Ishikawa (cell line): ENCODE measurements at regions not wholly inside any gene's neighbourhood (a gene's known extent, or its start where the extent isn't known, plus 50 kb on each side); places are given as distances from the start of the nearest gene placed in this dataset.

ENCODE experiments used
- CEBPB ChIP-seq: IDR thresholded peaks from 2 replicates; pipeline ENCODE4 v1.6.1; 2012
- CREB1 ChIP-seq: IDR thresholded peaks from 2 replicates; pipeline ENCODE4 v1.6.1; 2012; ENCODE audit warnings: low read depth
- EGR1 ChIP-seq: IDR thresholded peaks from 2 replicates; pipeline ENCODE4 v1.6.1; 2012
- EP300 ChIP-seq: IDR thresholded peaks from 2 replicates; pipeline ENCODE4 v1.6.1; 2012; ENCODE audit warnings: borderline replicate concordance
- NFIC ChIP-seq: IDR thresholded peaks from 2 replicates; pipeline ENCODE4 v1.6.1; 2012
- RAD21 ChIP-seq: IDR thresholded peaks from 2 replicates; pipeline ENCODE4 v1.6.1; 2012; ENCODE audit warnings: low read depth
- TAF1 ChIP-seq: IDR thresholded peaks from 2 replicates; pipeline ENCODE4 v1.6.1; 2012; ENCODE audit warnings: low read depth, mild to moderate bottlenecking
- TCF12 ChIP-seq: IDR thresholded peaks from 2 replicates; pipeline ENCODE4 v1.6.1; 2012; ENCODE audit warnings: low read depth
- TEAD4 ChIP-seq: IDR thresholded peaks from 2 replicates; pipeline ENCODE4 v1.6.1; 2012
- USF1 ChIP-seq: IDR thresholded peaks from 2 replicates; pipeline ENCODE4 v1.6.1; 2012
- YY1 ChIP-seq: IDR thresholded peaks from 2 replicates; pipeline ENCODE4 v1.6.1; 2012; ENCODE audit warnings: low read depth
- TF ChIP-seq, protein P1 (sequence below): IDR thresholded peaks from 2 replicates; pipeline ENCODE4 v1.6.1; 2012

DNA sequence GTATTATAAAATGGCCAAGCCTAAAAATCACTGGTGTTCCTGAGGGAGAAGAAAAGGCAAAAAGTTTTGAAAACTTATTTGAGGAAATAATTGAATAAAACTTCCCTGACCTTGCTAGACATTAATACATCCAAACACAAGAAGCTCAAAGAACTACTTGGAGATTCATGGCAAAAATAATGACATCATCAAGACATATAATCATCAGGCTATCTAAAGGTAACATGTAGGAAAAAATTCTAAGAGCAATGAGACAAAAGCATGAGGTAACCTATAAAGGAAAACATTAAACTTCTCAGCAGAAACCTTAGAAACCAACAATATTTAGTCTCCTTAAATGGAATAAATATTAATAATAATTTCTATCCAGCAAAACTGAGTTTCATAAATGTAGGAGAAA, 887.6 kb downstream of the PCDH19 start:
- TF ChIP-seq TAF1 (no peak), USF1 (no peak), RAD21 (no peak), NFIC (no peak), TEAD4 (no peak), TCF12 (no peak), EP300 (no peak), YY1 (no peak), CEBPB (no peak), EGR1 (no peak), CREB1 (no peak)
- TF ChIP-seq, protein P1, sequence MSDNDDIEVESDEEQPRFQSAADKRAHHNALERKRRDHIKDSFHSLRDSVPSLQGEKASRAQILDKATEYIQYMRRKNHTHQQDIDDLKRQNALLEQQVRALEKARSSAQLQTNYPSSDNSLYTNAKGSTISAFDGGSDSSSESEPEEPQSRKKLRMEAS = no peak
